GM18870 (cell line): ENCODE measurements at regions not wholly inside any gene's neighbourhood (a gene's known extent, or its start where the extent isn't known, plus 50 kb on each side); places are given as distances from the start of the nearest gene placed in this dataset.
"Not testable (repeated sequence)": the region's sequence is repeated elsewhere in the genome, so short reads cannot be mapped to it uniquely, and the experiment has no call there.

Source experiments
- ATAC-seq: cut with Tn5 transposase; IDR thresholded peaks from one replicate; pipeline ENCODE4 v1.9.1; 2021; ENCODE audit warnings: moderate library complexity; ENCODE audit not compliant: unreplicated experiment

DNA sequence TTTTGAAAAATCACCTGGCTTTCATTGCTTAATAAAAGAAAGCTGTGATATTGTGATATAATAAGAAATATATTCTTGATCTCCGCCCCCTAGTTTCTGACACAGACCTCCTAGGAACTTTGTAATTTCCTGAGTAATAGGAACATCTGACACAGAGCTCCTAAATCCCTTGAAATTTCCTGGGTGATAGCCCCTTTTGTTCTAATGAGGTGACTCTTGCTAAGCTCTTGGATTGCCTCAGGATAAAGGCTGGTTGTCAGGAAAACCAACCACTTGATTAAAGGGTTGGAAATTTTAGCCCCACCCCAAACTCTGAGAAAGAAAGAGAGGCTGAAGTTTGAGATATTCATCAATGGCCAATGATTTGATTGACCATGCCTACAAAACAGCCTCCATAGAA lies 326.4 kb upstream of the KIF2B start:
- ATAC-seq: no peak

DNA sequence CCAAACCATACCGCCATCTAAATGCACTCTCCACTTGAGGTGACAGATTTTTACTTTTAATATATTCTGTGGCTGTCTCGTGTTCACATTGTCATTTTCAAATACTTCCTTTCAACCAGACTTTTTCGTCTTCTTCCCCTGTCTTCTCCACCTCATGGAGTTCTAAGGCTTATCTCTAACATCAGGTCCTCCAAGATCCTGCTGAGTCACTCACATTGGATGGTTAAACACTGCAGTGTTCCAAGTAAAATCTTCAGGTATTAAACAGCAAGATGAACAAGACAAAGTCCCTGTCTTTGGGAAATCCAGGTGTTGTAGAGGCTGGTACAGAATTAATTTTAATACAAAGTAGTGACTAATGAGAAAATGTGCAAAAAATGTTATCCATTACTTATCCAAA lies 330.2 kb upstream of the KIF2B start:
- ATAC-seq: no peak

DNA sequence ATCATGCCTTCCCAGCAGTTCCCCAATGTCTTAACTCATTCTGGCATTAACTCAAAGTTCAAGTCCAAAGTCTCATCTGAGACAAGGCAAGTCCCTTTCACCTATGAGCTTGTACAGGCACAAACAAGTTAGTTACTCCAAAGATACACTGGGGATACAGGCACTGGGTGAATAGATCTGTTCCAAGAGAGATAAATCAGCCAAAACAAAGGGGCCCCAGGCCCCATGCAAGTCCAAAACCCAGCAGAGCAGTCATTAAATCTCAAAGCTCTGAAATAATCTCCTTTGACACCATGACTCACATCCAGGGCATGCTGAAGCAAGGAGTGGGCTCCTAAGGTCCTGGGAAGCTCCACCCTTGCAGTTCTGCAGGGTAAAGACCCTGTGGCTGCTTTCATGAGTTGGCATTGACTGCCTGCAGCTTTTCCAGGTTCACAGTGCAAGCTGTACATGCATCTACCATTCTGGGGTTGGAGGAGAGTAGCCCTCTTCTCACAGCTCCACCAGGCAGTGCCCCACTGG lies 332.2 kb upstream of the KIF2B start:
- no peak for ATAC-seq

DNA sequence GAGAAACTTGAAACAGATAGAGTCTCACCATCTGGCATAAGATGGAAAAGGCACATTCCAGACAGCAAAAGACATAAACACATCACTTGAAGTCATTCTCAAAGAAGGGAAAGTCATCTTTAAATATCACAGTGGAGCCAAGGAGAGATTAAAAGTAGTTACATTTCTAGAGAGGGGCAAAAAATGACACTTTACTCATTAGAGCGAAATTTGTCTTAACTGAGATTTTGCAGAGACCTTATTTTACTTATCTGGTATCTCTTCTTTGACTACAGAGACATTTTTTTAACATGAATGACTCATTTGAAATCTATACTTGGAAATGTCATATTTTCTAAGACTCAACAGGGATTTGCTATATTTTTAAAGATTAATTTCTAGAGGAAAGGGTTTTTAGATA lies 339.0 kb upstream of the KIF2B start:
- ATAC-seq: no peak

DNA sequence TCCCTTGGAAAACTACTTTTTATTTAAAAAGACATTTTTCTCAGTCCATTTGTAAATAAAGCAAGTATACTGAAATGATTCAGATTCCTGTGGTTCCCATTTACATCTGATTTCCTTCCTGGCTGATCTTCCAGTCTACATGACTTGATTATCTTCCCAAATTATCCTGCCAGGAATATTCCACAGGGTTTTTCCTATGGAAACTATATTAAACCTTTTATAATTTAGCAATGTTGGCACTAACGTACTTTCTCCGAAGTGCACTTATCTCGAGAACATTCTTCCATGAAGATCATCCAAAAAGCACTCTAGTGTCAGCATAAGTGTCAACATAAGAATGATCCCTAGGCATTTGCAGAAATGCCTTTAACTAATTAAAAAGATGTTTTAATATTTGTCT lies 347.7 kb upstream of the KIF2B start:
- ATAC-seq: no peak

DNA sequence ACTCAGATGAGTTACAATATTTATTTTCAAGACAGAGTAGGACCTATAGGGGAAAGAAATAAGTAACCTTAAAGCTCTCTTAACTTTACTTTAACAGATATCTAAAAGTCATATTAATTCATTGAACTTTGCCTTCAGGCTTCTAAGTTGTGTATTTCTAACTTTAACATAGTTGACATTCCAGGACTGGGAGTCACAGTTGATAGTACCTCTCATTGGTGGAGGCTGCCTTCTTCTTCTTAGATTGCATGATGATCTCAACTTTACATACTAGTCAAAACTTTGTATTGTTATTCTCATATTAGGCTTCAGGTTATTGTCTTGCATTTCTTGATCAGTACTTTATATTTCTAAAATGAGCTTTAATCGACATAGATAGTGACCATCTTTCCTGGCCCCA lies 350.1 kb upstream of the KIF2B start:
- ATAC-seq: no peak

DNA sequence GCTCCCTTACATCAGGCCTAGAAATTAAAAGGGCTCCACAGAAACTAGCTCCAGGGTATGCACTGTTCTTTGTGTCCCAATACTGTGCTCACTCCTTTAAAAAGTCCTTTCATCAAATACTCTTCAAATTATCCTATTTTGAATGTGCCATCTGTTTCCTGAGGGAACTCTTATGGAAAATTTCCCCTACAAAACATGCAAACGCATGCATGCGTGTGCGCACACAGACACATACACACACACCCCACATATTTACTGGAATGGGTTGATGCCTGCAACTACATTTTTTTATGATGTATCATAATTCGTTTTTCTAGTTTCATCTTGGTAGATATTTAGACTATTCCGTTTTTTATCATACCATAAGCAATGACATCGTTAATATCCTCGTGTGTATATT lies 351.2 kb upstream of the KIF2B start:
- ATAC-seq: no peak

DNA sequence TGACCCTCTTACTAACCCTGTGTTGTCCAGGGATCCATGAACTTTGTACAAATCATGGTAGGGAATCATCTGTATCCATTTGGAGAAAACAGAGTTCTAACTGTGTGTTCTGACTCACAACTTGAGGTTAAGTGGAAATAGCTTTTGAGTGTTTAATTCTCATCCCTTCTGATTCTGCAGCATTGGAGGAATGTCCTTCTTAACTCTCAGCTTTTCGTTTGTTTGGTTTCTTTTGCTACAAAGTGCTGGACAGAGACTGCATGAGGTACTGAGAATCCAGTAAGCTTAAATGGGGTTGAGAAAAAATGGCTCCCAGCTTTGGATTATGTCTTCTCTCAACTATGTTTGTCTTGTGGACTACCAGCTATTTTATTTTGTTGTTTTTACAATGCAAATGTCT lies 352.1 kb upstream of the KIF2B start:
- ATAC-seq: no peak

DNA sequence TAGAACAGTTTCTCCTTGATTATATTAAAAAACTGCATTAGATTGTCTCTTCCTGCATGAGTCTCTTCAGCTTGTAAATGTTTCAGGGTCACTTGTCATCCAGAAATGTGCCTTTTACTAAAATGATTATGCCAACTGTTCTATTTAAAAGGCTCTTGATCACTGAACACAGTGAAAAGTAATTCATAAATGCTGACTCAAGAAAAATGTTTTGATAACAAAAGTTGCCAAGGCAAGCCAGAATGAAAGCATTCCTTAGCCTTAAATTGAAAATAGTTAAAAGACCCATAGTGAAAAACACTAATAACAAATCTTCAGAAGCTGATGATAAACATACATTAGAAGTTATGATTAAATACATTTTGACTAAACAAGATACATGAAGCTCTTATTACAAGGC lies 356.0 kb upstream of the KIF2B start:
- ATAC-seq: no peak

DNA sequence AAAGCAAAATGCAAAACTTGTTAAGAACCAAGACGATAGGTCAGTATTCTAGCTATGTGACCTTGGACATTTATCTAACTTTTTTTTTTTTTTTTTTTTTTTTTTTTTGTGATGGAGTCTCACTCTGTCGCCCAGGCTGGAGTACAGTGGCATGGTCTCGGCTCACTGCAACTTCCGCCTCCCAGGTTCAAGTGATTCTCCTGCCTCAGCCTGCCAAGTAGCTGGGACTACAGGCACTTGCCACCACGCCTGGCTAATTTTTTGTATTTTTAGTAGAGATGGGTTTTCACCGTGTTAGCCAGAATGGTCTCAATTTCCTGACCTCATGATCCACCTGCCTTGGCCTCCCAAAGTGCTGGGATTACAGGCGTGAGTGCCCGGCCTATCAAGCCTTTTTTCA lies 358.3 kb upstream of the KIF2B start:
- not testable (repeated sequence) for ATAC-seq

DNA sequence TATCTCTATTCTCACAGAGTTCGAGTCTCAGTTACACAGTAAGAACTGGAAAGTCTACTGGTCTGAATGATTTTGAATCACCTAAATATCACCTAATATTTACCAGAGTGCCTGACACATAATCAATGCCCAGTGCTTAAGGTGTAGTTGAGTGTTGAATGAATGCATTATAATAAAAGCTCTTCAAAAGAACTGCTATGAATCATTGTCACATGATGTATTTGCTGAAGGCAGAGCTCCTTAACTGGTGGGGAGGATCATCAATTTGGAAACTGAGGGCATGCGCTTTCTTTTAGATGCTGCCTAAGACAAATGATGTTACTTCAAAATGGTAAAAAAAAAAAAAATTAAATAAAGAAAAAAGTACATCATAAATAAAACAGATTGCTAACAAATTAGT lies 359.4 kb upstream of the KIF2B start:
- ATAC-seq: no peak

DNA sequence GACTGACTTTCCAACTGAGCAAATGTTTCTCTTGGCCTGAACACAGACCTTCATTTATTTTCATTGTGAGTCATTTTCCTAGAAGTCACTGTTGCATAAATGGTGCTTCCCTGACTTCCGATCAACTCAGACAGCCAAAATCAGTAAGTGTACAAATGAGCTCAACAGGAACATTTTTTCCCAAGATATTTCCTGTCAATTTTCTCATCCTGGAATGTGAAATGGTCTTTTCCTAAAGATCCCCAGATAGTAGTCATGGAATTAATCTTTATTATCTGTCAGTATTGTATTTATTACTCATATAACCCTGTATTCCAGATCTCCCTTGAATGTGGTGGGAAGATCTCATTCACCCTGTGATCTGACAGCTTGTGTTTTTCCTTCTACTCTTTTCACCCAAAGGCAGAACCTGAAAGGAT lies 360.3 kb upstream of the KIF2B start:
- no peak for ATAC-seq

DNA sequence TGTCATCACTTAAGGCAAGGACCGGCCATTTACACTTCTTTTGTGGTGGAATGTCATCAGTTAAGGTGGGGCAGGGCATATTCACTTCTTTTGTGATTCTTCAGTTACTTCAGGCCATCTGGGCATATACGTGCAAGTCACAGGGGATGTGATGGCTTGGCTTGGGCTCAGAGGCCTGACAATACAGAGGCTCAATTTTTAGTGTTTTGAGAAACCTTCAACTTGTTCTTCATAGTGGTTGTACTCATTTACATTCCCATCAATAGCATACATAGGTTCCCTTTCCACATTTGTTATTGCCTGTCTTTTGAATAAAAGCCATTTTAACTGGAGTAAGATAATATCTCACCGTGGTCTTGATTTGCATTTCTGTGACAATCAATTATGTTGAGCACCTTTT lies 366.8 kb upstream of the KIF2B start:
- ATAC-seq: not testable (repeated sequence)

DNA sequence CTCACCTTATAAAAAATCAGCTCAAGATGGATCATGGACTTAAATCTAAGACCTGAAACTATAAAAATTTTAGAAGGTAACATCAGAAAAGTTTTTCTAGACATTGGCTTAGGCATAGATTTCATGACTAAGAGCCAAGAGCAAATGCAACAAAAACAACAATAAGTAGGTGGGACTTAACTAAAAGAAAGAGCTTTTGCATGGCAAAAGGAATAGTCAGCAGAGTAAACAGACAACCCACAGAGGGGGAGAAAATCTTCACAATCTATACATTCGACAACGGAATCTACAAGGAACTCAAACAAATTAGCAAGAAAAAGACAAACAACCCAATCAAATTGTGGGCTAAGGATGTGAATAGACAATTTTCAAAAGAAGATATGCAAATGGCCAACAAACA lies 368.4 kb upstream of the KIF2B start:
- no peak for ATAC-seq

DNA sequence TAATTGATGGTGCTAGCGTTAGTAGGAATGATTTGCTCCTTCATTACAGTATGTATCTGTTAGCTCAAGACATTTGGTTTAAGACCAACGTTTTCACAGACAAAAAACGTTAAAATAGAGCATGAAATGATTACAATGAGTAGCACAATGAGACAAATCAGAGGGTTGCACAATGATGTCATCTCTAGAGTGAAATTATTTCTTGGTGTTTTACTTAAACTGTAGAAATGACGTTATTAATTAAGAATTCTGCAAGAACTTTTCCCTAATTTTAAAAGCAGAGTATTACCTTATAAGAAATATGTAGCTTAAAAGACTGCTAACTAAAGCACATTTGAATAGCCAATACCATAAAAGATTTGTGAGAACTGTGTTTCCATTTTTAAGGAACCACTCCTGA lies 373.4 kb upstream of the KIF2B start:
- no peak for ATAC-seq

DNA sequence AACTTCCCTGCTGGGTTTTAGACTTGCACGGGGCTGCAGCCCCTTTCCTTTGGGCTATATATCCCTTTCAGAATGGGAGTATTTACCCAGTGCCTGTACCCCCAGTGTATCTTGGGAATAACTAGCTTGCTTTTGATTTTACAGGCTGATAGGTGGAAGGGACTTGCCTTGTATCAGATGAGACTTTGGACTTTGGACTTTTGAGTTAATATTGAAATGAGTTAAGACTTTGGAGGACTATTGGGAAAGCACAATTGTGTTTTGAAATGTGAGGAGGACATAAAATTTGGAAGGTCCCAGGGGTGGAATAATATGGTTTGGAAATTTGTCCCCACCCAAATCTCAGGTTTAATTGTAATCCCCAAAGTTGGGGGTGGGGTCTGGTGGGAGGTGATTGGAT lies 393.8 kb upstream of the KIF2B start:
- no peak for ATAC-seq

DNA sequence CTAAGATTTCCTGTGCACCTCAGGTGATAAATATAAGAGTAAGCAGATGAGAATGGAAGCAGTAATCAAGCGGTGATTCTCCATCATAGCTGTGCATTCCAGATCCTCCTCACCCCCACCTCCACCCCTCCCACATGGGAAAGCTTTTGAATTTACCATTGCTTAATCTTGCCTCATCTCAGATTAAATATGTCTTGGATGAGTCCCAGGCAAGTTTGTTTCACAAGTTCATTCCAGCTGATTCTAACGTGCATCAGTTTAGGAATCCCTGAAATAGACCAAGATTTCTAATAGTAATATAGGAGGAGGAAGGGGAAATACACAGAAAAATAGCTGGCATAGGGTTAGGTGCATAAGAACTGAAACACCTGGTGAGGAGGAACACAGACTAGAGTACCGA lies 396.2 kb upstream of the KIF2B start:
- no peak for ATAC-seq

DNA sequence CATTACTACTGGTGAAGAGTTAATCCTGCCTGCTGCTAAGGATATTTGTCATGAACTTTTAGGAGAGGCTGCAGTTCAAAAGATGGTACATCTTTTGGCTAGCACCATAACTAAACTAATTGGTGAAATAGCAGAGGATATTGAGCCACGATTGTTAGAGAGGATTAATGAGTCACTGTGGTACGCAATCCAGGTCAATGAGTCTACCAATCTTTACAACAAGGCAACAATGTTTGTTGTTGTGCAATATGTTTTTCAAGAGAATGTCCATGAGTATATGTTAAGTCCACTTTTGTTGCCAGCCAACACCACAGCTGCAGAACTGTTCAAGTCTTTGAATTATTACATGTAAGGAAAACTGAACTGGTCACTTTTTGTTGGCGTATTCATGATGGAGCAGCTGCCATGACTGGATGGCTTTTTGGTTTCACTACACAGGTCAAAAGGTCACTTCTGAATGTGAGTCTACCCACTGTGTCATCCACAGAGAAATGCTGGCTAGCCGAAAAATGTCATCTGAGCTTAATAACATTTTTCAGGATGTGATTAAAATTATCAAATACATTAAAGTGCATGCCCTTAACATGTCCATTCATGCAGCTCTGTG lies 402.6 kb upstream of the KIF2B start:
- ATAC-seq: no peak

DNA sequence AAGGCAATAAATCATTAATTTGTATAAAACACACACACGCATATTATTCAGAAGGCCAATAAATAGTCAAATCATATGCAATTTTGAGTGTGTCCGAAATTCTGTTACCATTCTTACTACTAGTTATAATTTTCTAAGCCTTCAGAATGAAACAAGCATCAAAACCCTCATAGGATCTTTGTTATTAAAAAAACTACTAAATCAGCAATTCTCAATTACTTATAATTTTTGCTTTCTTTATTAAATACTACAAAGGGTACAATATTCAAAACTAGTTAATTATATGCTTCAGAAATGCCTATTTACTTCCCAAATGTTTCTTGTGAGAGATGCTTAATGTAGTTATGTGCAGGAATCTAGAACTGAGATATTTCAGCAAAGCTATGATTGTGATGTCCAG lies 413.1 kb upstream of the KIF2B start:
- no peak for ATAC-seq

DNA sequence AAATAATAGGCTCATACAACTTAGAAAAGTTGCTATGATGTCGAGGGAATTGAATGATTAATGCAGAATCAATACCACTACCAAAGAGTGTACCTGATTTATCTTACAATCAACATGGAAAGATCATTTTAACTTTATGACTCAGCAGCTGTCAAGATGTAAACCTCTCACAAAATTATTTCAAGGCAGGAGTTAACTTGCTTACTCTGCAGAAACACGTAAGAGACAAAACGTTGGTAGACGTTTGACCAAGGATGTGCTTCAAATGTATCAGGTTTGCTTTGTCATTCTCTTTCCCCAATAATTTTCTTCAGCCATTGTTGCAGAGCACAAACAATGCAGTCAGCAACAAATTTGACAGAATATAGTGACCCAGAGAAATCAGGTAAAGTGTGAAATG lies 415.8 kb upstream of the KIF2B start:
- ATAC-seq: no peak

DNA sequence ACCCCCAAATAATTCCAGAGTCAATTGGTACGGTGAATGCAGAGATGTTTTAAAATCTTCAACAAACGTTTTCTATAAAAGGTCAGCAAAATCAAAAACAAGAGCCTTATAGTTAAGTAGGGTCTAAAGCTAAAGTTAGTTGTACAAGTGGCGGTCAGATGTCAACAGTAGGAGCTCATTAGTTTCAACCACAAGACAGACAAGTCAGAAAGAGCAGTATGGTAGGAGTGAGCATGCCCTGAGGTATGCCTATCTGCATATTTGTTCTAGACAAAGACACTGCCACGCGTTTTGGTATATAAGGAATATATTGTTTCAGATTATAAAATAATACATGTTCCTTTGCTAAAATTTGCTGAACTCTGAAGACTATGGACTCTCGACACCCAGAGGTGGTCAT lies 431.5 kb upstream of the KIF2B start:
- no peak for ATAC-seq

DNA sequence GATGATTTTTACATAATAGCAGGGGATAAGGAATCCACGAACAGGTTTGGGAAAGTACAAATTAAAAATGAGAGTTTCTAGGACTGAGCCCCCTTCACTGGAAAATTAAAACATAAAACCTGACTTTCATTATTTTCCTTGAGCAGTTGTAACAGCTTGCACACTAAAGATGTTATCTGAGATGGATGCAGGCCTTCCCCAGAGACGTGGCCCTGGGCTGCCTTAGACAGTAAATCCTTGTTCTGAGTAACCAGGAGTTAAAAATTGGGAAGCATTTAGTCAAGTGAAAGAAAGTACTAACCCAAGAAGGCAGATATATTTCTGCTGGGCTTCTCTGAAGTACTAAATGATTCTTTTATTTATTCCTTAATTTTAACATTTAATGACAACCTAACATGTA lies 432.2 kb upstream of the KIF2B start:
- no peak for ATAC-seq

DNA sequence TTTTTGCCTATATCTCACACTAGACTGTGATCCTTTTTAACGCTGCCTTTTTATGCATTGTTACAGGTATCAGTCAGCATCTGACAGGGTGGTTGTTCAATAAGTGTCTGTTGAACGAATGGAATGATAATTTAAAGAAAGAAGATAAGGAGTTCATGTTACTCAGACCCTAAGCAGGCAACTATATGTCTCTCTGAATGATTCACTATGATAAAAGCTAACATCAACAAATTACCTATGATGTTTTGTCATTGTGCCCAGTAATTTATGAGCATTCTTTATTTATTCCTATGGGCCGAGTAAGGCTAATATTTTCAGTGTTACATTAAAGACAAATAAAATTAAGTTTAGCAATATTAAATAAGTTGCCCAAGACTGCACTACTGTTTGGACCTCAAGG lies 435.0 kb upstream of the KIF2B start:
- ATAC-seq: no peak
